IPS-20b (cell line): ENCODE measurements at regions not wholly inside any gene's neighbourhood (a gene's known extent, or its start where the extent isn't known, plus 50 kb on each side); places are given as distances from the start of the nearest gene placed in this dataset.

ENCODE experiments used
- H3K27ac ChIP-seq: one replicate; pipeline ENCODE4 v1.5.1; 2013; ENCODE audit warnings: low read length
- H3K27me3 ChIP-seq: 2 replicates; pipeline ENCODE4 v1.6.1; 2013; ENCODE audit warnings: mild to moderate bottlenecking, low read length, inconsistent platforms; ENCODE audit not compliant: insufficient read depth
- H3K36me3 ChIP-seq: 2 replicates; pipeline ENCODE4 v1.6.1; 2013; ENCODE audit warnings: low read depth, mild to moderate bottlenecking, inconsistent platforms, low read length, moderate library complexity; ENCODE audit not compliant: insufficient read depth
- H3K4me1 ChIP-seq: 2 replicates; pipeline ENCODE4 v1.6.1; 2013; ENCODE audit warnings: mild to moderate bottlenecking, control low read depth, inconsistent platforms, low read length, moderate library complexity; ENCODE audit not compliant: insufficient read depth
- H3K4me3 ChIP-seq: 2 replicates; pipeline ENCODE4 v1.5.1; 2013; ENCODE audit warnings: mild to moderate bottlenecking, low read length, inconsistent platforms
- H3K9ac ChIP-seq: 2 replicates; pipeline ENCODE4 v1.6.1; 2013; ENCODE audit warnings: low read depth, mild to moderate bottlenecking, inconsistent platforms, low read length, moderate library complexity
- H3K9me3 ChIP-seq: 2 replicates; pipeline ENCODE4 v1.6.1; 2013; ENCODE audit warnings: mild to moderate bottlenecking, low read depth, low read length, inconsistent platforms; ENCODE audit not compliant: insufficient read depth

- Histone ChIP-seq H3K9ac (no peak overlapping the region), H3K9me3 (peaks cover 21% of the 10 kb centered on the region), H3K4me3 (no peak overlapping the region), H3K27ac (no peak overlapping the region), H3K36me3 (no peaks in the 10 kb centered on the region), H3K27me3 (no peaks in the 10 kb centered on the region), H3K4me1 (no peaks in the 10 kb centered on the region)
These were observed 323.9 kb upstream of the FAM241A start for GRCh38 chr4:111821342-111821741.

GRCh38 chr4:111836601-111837000 is 308.7 kb upstream of the FAM241A start:
- Histone ChIP-seq H3K27me3 (no peaks in the 10 kb centered on the region), H3K9me3 (no peaks in the 10 kb centered on the region), H3K4me3 (no peak overlapping the region), H3K4me1 (no peaks in the 10 kb centered on the region), H3K27ac (no peak overlapping the region), H3K36me3 (no peaks in the 10 kb centered on the region), H3K9ac (no peak overlapping the region)

GRCh38 chr4:111837761-111838160 is 307.5 kb upstream of the FAM241A start:
- no peaks in the 10 kb centered on the region for H3K27me3 ChIP-seq
- H3K9ac ChIP-seq, result no peak overlapping the region
- H3K27ac ChIP-seq, result no peak overlapping the region
- H3K4me3 ChIP-seq, result no peak overlapping the region
- no peaks in the 10 kb centered on the region for H3K4me1 ChIP-seq
- no peaks in the 10 kb centered on the region for H3K36me3 ChIP-seq
- no peaks in the 10 kb centered on the region for H3K9me3 ChIP-seq

GRCh38 chr4:111838406-111838930 is 306.8 kb upstream of the FAM241A start:
- Histone ChIP-seq H3K4me1 (no peaks in the 10 kb centered on the region), H3K36me3 (no peaks in the 10 kb centered on the region), H3K9ac (no peak overlapping the region), H3K4me3 (no peak overlapping the region), H3K9me3 (no peaks in the 10 kb centered on the region), H3K27me3 (no peaks in the 10 kb centered on the region), H3K27ac (no peak overlapping the region)

GRCh38 chr4:111839141-111839540 is 306.1 kb upstream of the FAM241A start:
- Histone ChIP-seq H3K27ac (no peak overlapping the region), H3K4me3 (no peak overlapping the region), H3K36me3 (no peaks in the 10 kb centered on the region), H3K4me1 (no peaks in the 10 kb centered on the region), H3K27me3 (no peaks in the 10 kb centered on the region), H3K9ac (no peak overlapping the region), H3K9me3 (no peaks in the 10 kb centered on the region)

DNA sequence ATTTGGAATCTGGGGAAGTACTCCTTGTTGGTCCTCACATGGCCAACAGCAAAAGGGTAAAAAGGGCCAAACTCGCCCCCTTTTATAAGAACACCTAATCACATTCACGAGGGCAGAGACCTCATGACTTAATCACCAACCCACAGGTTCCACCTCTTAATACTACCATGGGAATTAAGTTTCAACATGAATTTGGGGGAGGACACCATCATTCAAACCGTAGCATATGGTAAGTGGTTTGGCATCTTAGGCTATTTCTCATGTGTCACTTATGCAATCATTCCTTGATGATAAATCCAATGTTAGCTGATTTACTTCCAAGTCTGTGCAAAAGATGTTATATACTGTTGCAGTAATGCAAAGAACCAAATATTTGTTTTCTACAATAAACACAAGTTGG is 302.9 kb upstream of the FAM241A start:
- Histone ChIP-seq H3K9me3 (no peaks in the 10 kb centered on the region), H3K36me3 (no peaks in the 10 kb centered on the region), H3K27me3 (no peaks in the 10 kb centered on the region), H3K4me3 (no peak overlapping the region), H3K4me1 (no peaks in the 10 kb centered on the region), H3K9ac (no peak overlapping the region), H3K27ac (no peak overlapping the region)

DNA sequence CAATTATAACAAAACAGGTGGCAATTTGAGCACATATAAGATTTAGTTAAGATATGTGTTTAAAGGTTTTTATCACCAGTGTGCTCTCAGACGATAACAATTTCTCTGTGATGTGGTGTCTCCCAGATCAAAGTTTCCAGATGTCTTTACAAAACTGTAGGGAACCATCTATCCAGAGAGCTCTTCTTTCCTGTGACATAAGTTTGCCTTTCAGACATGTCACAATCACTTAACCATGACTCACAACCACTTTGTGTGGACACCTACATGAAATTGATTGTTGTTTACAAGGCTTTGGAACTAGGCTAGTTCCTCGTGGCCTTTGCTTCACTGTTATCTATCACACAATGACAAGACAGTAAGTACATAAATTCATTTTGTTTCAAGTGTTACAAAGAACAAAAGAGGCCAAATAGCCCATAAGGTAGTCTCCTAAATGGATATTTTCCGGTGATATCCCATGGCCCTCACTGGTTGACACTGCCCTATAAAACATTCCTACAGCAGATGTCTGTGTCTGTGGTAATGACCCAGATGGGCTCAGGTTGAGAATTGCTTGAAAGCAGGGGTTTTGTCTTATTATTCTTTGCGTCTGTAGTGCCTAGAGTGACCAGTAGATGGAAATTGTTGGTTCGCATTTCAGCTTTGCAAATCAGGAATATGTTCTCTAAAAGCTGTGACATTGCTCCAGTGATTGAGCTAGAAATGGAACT is 297.8 kb upstream of the FAM241A start:
- Histone ChIP-seq H3K27ac (no peak overlapping the region), H3K9ac (no peak overlapping the region), H3K4me1 (no peaks in the 10 kb centered on the region), H3K4me3 (no peak overlapping the region), H3K9me3 (no peaks in the 10 kb centered on the region), H3K27me3 (no peaks in the 10 kb centered on the region), H3K36me3 (no peaks in the 10 kb centered on the region)

- Histone ChIP-seq H3K27ac (no peak overlapping the region), H3K4me1 (no peaks in the 10 kb centered on the region), H3K9ac (no peak overlapping the region), H3K27me3 (no peaks in the 10 kb centered on the region), H3K4me3 (no peak overlapping the region), H3K36me3 (no peaks in the 10 kb centered on the region), H3K9me3 (no peaks in the 10 kb centered on the region)
These were observed 295.4 kb upstream of the FAM241A start for GRCh38 chr4:111849746-111850284.

DNA sequence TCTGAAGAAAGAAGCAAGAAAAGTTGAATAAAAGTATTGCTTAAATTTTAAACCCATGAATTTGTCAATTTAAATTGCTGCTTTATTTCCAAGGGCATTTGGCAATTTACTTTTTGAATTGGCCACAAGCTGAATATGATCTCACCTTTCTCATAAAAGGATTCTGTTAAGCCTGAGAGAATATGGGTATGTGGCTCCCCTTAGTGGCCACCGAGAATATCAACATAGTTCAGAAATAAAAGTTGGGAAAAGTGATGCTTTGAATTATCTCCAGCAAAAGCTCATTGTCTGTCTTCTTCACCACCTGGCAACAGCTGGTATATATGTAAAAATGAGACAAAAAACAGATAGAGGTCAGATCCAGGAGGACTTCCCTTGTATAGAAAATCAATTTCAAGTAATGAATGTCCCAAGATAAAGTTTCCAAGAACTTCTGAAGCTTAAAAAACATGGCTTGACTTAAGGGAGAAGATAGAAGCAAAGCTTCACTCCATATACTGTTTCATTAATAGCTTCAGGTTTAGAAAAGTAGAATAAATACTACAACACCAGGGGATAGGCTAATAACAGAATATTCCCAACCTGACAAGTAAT is 290.7 kb upstream of the FAM241A start:
- Histone ChIP-seq H3K9me3 (no peaks in the 10 kb centered on the region), H3K4me1 (no peaks in the 10 kb centered on the region), H3K27ac (no peak overlapping the region), H3K27me3 (no peaks in the 10 kb centered on the region), H3K36me3 (no peaks in the 10 kb centered on the region), H3K9ac (no peak overlapping the region), H3K4me3 (no peak overlapping the region)

- Histone ChIP-seq H3K4me1 (no peaks in the 10 kb centered on the region), H3K27me3 (no peaks in the 10 kb centered on the region), H3K9ac (no peak overlapping the region), H3K36me3 (no peaks in the 10 kb centered on the region), H3K9me3 (no peaks in the 10 kb centered on the region), H3K4me3 (no peak overlapping the region), H3K27ac (no peak overlapping the region)
These were observed 289.9 kb upstream of the FAM241A start for GRCh38 chr4:111855308-111855707.

DNA sequence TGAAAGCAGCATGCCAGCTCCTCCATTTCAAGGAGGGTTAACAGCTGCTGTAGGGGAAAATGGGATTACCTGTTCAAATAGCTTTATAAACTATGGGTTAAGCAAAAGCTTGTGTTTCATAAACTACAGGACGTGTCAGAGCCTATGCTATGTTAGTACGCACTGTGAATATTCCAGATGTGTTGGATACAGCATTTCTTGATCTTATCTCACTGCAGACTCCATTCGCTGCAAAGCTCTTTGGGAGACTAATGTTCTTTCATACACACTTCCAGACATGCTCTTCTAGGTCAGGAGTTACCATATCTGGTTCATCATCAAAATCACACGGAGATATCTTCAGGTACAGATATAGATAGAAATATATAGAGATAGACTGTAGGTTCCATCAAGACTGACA is 281.2 kb upstream of the FAM241A start:
- no peaks in the 10 kb centered on the region for H3K9me3 ChIP-seq
- no peak overlapping the region for H3K9ac ChIP-seq
- H3K4me1 ChIP-seq, result no peaks in the 10 kb centered on the region
- no peaks in the 10 kb centered on the region for H3K27me3 ChIP-seq
- H3K36me3 ChIP-seq, result no peaks in the 10 kb centered on the region
- H3K4me3 ChIP-seq, result no peak overlapping the region
- no peak overlapping the region for H3K27ac ChIP-seq

DNA sequence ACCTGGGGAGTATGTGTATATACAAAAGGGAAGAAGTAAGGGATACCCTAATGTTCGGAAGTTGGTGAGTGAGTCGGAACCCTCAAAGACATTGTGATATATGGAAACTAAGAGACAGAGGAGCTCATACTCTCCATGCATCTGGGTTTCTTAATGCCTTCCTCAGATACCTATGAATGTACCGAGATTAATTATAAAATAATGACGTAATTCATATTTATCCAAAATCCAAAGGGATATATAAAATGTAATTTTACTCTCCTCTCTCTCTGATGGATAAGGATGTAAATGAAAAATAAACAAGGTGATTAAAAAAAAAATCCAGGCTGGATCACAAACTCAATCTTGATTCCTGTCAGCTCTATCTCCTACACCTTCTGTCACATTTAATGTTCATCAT is 275.9 kb upstream of the FAM241A start:
- H3K4me3 ChIP-seq, result no peak overlapping the region
- no peaks in the 10 kb centered on the region for H3K27me3 ChIP-seq
- H3K36me3 ChIP-seq, result no peaks in the 10 kb centered on the region
- H3K9me3 ChIP-seq, result no peaks in the 10 kb centered on the region
- no peak overlapping the region for H3K9ac ChIP-seq
- H3K4me1 ChIP-seq, result no peaks in the 10 kb centered on the region
- H3K27ac ChIP-seq, result no peak overlapping the region
